ENCODE measurements at regions not wholly inside any gene's neighbourhood (a gene's known extent, or its start where the extent isn't known, plus 50 kb on each side); places are given as distances from the start of the nearest gene placed in this dataset.

GRCh38 chr2:239671916-239672849 lies 271.4 kb upstream of the HDAC4 start:
- DNase-seq = peak; percentile 5
- no peaks in the 10 kb centered on the region for H3K9me3 ChIP-seq
- WGBS, 2 donors = 91 to 94% methylated on average over 18 of the region's 18 CpGs
- TF ChIP-seq POLR2A (IDR thresholded peaks at IDR 0.05) = no peak
- no peak for TF ChIP-seq CTCF (IDR thresholded peaks at IDR 0.05)
- H3K4me3 ChIP-seq = no peak overlapping the region
- intact Hi-C loops (cut with DNase I; ENCODE audit: low total_unique reads) = no loop called here
- H3K27me3 ChIP-seq = no peaks in the 10 kb centered on the region
- H3K36me3 ChIP-seq (ENCODE audit: low read depth, missing control alignments) = no peaks in the 10 kb centered on the region
- H3K27ac ChIP-seq = no peak overlapping the region
- no peaks in the 10 kb centered on the region for H3K4me1 ChIP-seq

GRCh38 chr2:239671471-239671870 lies 270.7 kb upstream of the HDAC4 start:
- intact Hi-C loops (cut with DNase I; ENCODE audit: low total_unique reads) = no loop called here
- 92 to 93% methylated on average over 10 of the region's 10 CpGs for WGBS, 2 donors
- H3K36me3 ChIP-seq (ENCODE audit: low read depth, missing control alignments) = no peaks in the 10 kb centered on the region
- no peak overlapping the region for H3K4me3 ChIP-seq
- H3K4me1 ChIP-seq = no peaks in the 10 kb centered on the region
- peak; percentile 3 for DNase-seq
- no peaks in the 10 kb centered on the region for H3K9me3 ChIP-seq
- no peak overlapping the region for H3K27ac ChIP-seq
- H3K27me3 ChIP-seq = no peaks in the 10 kb centered on the region
- TF ChIP-seq CTCF (IDR thresholded peaks at IDR 0.05) = no peak
- TF ChIP-seq POLR2A (IDR thresholded peaks at IDR 0.05) = no peak

GRCh38 chr2:239670463-239671120 lies 269.8 kb upstream of the HDAC4 start:
- TF ChIP-seq POLR2A (IDR thresholded peaks at IDR 0.05) = no peak
- TF ChIP-seq CTCF (IDR thresholded peaks at IDR 0.05) = no peak
- intact Hi-C loops (cut with DNase I; ENCODE audit: low total_unique reads) = no loop called here
- WGBS, 2 donors = 85 to 92% methylated on average over 7 of the region's 7 CpGs

GRCh38 chr2:239669899-239670460 lies 269.2 kb upstream of the HDAC4 start:
- no peaks in the 10 kb centered on the region for H3K9me3 ChIP-seq
- no peak overlapping the region for H3K27ac ChIP-seq
- 95 to 97% methylated on average over 15 to 17 of the region's 17 CpGs for WGBS, 2 donors
- H3K4me1 ChIP-seq = no peaks in the 10 kb centered on the region
- intact Hi-C loops (cut with DNase I; ENCODE audit: low total_unique reads) = no loop called here
- no peak overlapping the region for H3K4me3 ChIP-seq
- H3K27me3 ChIP-seq = no peaks in the 10 kb centered on the region
- peak; percentile 8 for DNase-seq
- TF ChIP-seq POLR2A (IDR thresholded peaks at IDR 0.05) (no peak), CTCF (IDR thresholded peaks at IDR 0.05) (no peak)
- no peaks in the 10 kb centered on the region for H3K36me3 ChIP-seq (ENCODE audit: low read depth, missing control alignments)

More at GRCh38 chr2:239670463-239671120, 269.8 kb upstream of the HDAC4 start:
- Histone ChIP-seq H3K4me1 (no peaks in the 10 kb centered on the region), H3K36me3 (ENCODE audit: low read depth, missing control alignments) (no peaks in the 10 kb centered on the region), H3K27me3 (no peaks in the 10 kb centered on the region), H3K4me3 (no peak overlapping the region), H3K27ac (no peak overlapping the region), H3K9me3 (no peaks in the 10 kb centered on the region)
- DNase-seq = no peak

Data from testis (tissue), 2 donors.